SH-SY5Y (cell line): ENCODE measurements at regions not wholly inside any gene's neighbourhood (a gene's known extent, or its start where the extent isn't known, plus 50 kb on each side); places are given as distances from the start of the nearest gene placed in this dataset.

ENCODE experiments used
- GATA2 ChIP-seq: IDR thresholded peaks from 2 replicates; pipeline ENCODE4 v1.6.1; 2011; ENCODE audit warnings: mild to moderate bottlenecking, low read depth, low read length
- GATA3 ChIP-seq: IDR thresholded peaks from 2 replicates; pipeline ENCODE4 v1.6.1; 2011; ENCODE audit warnings: low read depth, mild to moderate bottlenecking, low read length, moderate library complexity

- TF ChIP-seq GATA2 (no peak), GATA3 (no peak)
Measured at GRCh38 chr9:12997009-12997408, 222.2 kb downstream of the LURAP1L start.
